B cell (primary cell): ENCODE measurements at regions not wholly inside any gene's neighbourhood (a gene's known extent, or its start where the extent isn't known, plus 50 kb on each side); places are given as distances from the start of the nearest gene placed in this dataset.

Source experiments
- ATAC-seq: fragments of 200-7000 bp; cut with Tn5 transposase; one replicate; pipeline ENCODE4 v1.10.0; 2021; ENCODE audit warnings: low read depth, mild to moderate bottlenecking, moderate number of reproducible peaks, moderate library complexity
- CTCF ChIA-PET: fragments of 350-600 bp; sonication (Branson Sonifier 250); formaldehyde crosslinking; loops from one replicate; lab custom pipeline; 2021; ENCODE audit warnings: antibody characterized with exemption, inconsistent platforms; lab: Charles Lee
- POLR2A ChIA-PET: fragments of 350-600 bp; sonication (Branson Sonifier 250); formaldehyde crosslinking; loops from one replicate; lab custom pipeline; 2021; ENCODE audit warnings: antibody characterized with exemption; lab: Charles Lee
- DNase-seq: peaks from one replicate; pipeline ENCODE4 v3.0.0; 2013
- H2AFZ ChIP-seq: 2 replicates; pipeline ENCODE4 v1.6.1; 2012; ENCODE audit warnings: mild to moderate bottlenecking, low read depth, low read length; ENCODE audit not compliant: insufficient read depth, poor library complexity, severe bottlenecking
- H3K27ac ChIP-seq, 2 donors: 1 replicate in 1 of 2; 2 replicates in 1 of 2; pipeline ENCODE4 v1.5.1; 2012 to 2013; ENCODE audit warnings: low read length in 2 of 2, mild to moderate bottlenecking in 2 of 2, moderate library complexity in 1 of 2
- H3K27me3 ChIP-seq, 4 experiments: fragments of 200-600 bp in 1 of 4; sonication (generic) in 1 of 4; replicated peaks in 1 of 4; 1 replicate in 2 of 4; 2 replicates in 2 of 4; pipeline versions ENCODE4 v1.6.1 to v1.7.0; 2013 to 2016; ENCODE audit warnings: low read length in 3 of 4, mild to moderate bottlenecking in 2 of 4, mixed read lengths in 1 of 4, moderate library complexity in 1 of 4; ENCODE audit not compliant: insufficient read depth in 4 of 4, control insufficient read depth in 3 of 4; ENCODE audit errors: control extremely low read depth in 1 of 4
- H3K36me3 ChIP-seq, 2 experiments: replicated peaks in 1 of 2; 1 replicate in 1 of 2; 2 replicates in 1 of 2; pipeline versions ENCODE4 v1.6.1 to v1.7.1; 2013; ENCODE audit warnings: low read length in 1 of 2; ENCODE audit not compliant: insufficient read depth in 2 of 2, control insufficient read depth in 1 of 2; ENCODE audit errors: control extremely low read depth in 1 of 2, extremely low read depth in 1 of 2
- H3K4me1 ChIP-seq, 2 donors: fragments of 200-600 bp in 1 of 2; sonication (generic) in 1 of 2; 1 replicate in 1 of 2; 2 replicates in 1 of 2; pipeline versions ENCODE4 v1.5.1 to v1.6.1; 2013 to 2017; ENCODE audit warnings: low read length in 2 of 2; ENCODE audit not compliant: control insufficient read depth in 2 of 2, insufficient read depth in 2 of 2
- H3K4me2 ChIP-seq: replicated peaks from 2 replicates; pipeline ENCODE3; 2012; ENCODE audit warnings: mild to moderate bottlenecking, low read depth, low read length; ENCODE audit not compliant: poor library complexity, severe bottlenecking
- H3K4me3 ChIP-seq, 5 experiments: fragments of 200-600 bp in 1 of 5; sonication (generic) in 1 of 5; 1 replicate in 3 of 5; 2 replicates in 2 of 5; pipeline versions ENCODE4 v1.5.1 to v1.7.0; 2011 to 2016; ENCODE audit warnings: low read length in 4 of 5, mild to moderate bottlenecking in 4 of 5, low read depth in 2 of 5, control low read depth in 1 of 5, moderate library complexity in 1 of 5; ENCODE audit not compliant: insufficient read depth in 1 of 5; ENCODE audit errors: control extremely low read depth in 1 of 5, extremely low read depth in 1 of 5
- H3K79me2 ChIP-seq: fragments of 200-600 bp; sonication (generic); one replicate; pipeline ENCODE4 v1.6.0; 2016; ENCODE audit warnings: low read length; ENCODE audit not compliant: control insufficient read depth, insufficient read depth
- H3K9ac ChIP-seq: fragments of 200-600 bp; sonication (generic); 2 replicates; pipeline ENCODE4 v1.6.1; 2017; ENCODE audit warnings: mild to moderate bottlenecking, low read length, moderate library complexity
- H3K9me3 ChIP-seq, 3 donors: one replicate each; pipeline versions ENCODE4 v1.6.1 to v1.7.1; 2013; ENCODE audit warnings: low read length in 2 of 3; ENCODE audit not compliant: control insufficient read depth in 2 of 3, insufficient read depth in 1 of 3; ENCODE audit errors: control extremely low read depth in 1 of 3
- H4K20me1 ChIP-seq: 2 replicates; pipeline ENCODE4 v1.6.0; 2012; ENCODE audit warnings: mild to moderate bottlenecking, low read length; ENCODE audit not compliant: insufficient read depth, control insufficient read depth, poor library complexity, severe bottlenecking
- H3K27ac Mint-ChIP-seq: one replicate; pipeline ENCODE4 v1.8.0; 2021; ENCODE audit warnings: mixed read lengths
- H3K27me3 Mint-ChIP-seq: one replicate; pipeline ENCODE4 v1.8.0; 2021; ENCODE audit warnings: mixed read lengths
- H3K4me1 Mint-ChIP-seq: one replicate; pipeline ENCODE4 v1.8.0; 2021; ENCODE audit warnings: mixed read lengths
- H3K4me3 Mint-ChIP-seq: one replicate; pipeline ENCODE4 v1.8.0; 2021; ENCODE audit warnings: mixed read lengths
- H3K9me3 Mint-ChIP-seq: one replicate; pipeline ENCODE4 v1.8.0; 2022; ENCODE audit warnings: mixed read lengths; ENCODE audit not compliant: insufficient read depth
- CTCF ChIP-seq: fragments of 200-600 bp; IDR thresholded peaks from one replicate; pipeline ENCODE4 v1.8.0; 2022; ENCODE audit warnings: antibody characterized with exemption, mild to moderate bottlenecking
- EZH2 ChIP-seq: IDR thresholded peaks from 2 replicates; pipeline ENCODE4 v1.6.1; 2012; ENCODE audit warnings: borderline replicate concordance, low read depth, mild to moderate bottlenecking, moderate library complexity, low read length; ENCODE audit not compliant: insufficient read depth, poor library complexity, severe bottlenecking
- WGBS: methylation state at CpG from one replicate; pipeline ENCODE4 v1.1.5; 2013; ENCODE audit warnings: missing lambda C conversion rate; ENCODE audit not compliant: insufficient coverage; 5-methylcytosine and 5-hydroxymethylcytosine counted together
- intact Hi-C: fragments of 100-400 bp; cut with micrococcal nuclease; formaldehyde crosslinking; loops from one replicate; pipeline ENCODE4 v1.10.0; 2022

- intact Hi-C loops, result no loop called here
- no peak overlapping the region for H3K27ac Mint-ChIP-seq
These were observed 129.9 kb downstream of the TMEM132E start for GRCh38 chr17:34709158-34709754.

GRCh38 chr17:34706029-34706428, 126.6 kb downstream of the TMEM132E start:
- Histone ChIP-seq H3K9me3 (no peaks in the 10 kb centered on the region), H3K4me2 (no peak overlapping the region), H3K27me3 (no peaks in the 10 kb centered on the region), H3K4me3 (no peak overlapping the region), H2AFZ (no peak overlapping the region), H3K9ac (no peak overlapping the region), H3K4me1 (no peaks in the 10 kb centered on the region), H4K20me1 (no peaks in the 10 kb centered on the region), H3K27ac (no peak overlapping the region), H3K36me3 (no peaks in the 10 kb centered on the region), H3K79me2 (no peaks in the 10 kb centered on the region)
- TF ChIP-seq EZH2, result no peak
- TF ChIP-seq CTCF, result no peak
- no peaks in the 10 kb centered on the region for H3K9me3 Mint-ChIP-seq
- 10% methylated on average over 2 of the region's 4 CpGs for WGBS
- intact Hi-C loops, result no loop called here
- peaks cover 11% of the 10 kb centered on the region for H3K27me3 Mint-ChIP-seq
- H3K27ac Mint-ChIP-seq, result no peak overlapping the region
- CTCF ChIA-PET, result no interaction called here
- ATAC-seq (no peak), DNase-seq (no peak)
- POLR2A ChIA-PET, result no interaction called here
- H3K4me3 Mint-ChIP-seq, result no peak overlapping the region
- H3K4me1 Mint-ChIP-seq, result no peaks in the 10 kb centered on the region

More at GRCh38 chr17:34709158-34709754, 129.9 kb downstream of the TMEM132E start:
- no peaks in the 10 kb centered on the region for H4K20me1 ChIP-seq
- no peaks in the 10 kb centered on the region for H3K9me3 ChIP-seq
- no peaks in the 10 kb centered on the region for H3K4me1 ChIP-seq
- Mint-ChIP-seq H3K9me3 (no peaks in the 10 kb centered on the region), H3K4me3 (no peak overlapping the region), H3K27me3 (peaks cover 23% of the 10 kb centered on the region), H3K4me1 (no peaks in the 10 kb centered on the region)
- no peak overlapping the region for H3K9ac ChIP-seq
- 69% methylated on average over 5 of the region's 8 CpGs for WGBS
- H3K36me3 ChIP-seq, result no peaks in the 10 kb centered on the region
- H3K4me2 ChIP-seq, result no peak overlapping the region
- no peaks in the 10 kb centered on the region for H3K27me3 ChIP-seq
- no peak overlapping the region for H2AFZ ChIP-seq
- no peak overlapping the region for H3K27ac ChIP-seq
- no peak for TF ChIP-seq EZH2
- no peak for TF ChIP-seq CTCF
- no peak overlapping the region for H3K4me3 ChIP-seq
- no peaks in the 10 kb centered on the region for H3K79me2 ChIP-seq
- no peak for ATAC-seq
- ChIA-PET POLR2A (no interaction called here), CTCF (no interaction called here)
- no peak for DNase-seq
